Hematopoietic multipotent progenitor cell treated with erythropoietin and hydrocortisone succinate and interleukin-3 and kit ligand, for 17 days (in vitro differentiated cells): ENCODE measurements at regions not wholly inside any gene's neighbourhood (a gene's known extent, or its start where the extent isn't known, plus 50 kb on each side); places are given as distances from the start of the nearest gene placed in this dataset.
"Not testable (repeated sequence)": the region's sequence is repeated elsewhere in the genome, so short reads cannot be mapped to it uniquely, and the experiment has no call there.

Experiments used
- DNase-seq: peaks from one replicate; pipeline ENCODE4 v3.0.0-alpha.2; 2015; ENCODE audit warnings: low spot score

GRCh38 chr17:77548967-77549366 lies 408.2 kb downstream of the SEC14L1 start:
- no peak for DNase-seq

- DNase-seq: no peak
Observed at GRCh38 chr17:77549726-77550366, 408.7 kb upstream of the TNRC6C start.

DNA sequence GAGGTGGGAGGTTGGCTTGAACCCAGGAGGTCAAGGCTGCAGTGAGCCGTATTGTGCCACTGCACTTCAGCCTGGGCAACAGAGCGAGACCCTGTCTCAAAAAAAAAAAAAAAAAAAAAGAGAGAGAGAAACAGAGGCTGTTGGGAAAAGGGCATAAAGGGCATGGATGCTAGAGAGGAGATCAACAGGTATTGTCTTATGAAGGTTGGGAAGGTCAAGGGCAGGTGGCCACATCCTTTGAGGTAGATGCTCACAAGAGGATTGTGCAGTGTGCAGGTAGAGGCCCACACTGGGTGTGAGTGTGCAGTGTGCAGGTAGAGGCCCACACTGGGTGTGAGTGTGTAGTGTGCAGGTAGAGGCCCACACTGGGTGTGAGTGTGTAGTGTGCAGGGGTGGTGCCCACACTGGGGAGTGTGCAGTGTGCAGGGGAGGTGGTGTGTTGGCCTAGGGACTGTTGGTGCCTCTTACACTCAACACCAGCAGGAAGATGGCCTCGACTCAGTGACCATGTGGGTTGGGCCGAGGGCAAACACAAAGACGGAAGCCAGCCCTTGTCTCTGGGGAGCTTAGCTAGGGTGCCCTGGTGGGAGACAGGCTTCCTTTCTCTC lies 404.9 kb upstream of the TNRC6C start:
- DNase-seq: no peak

DNA sequence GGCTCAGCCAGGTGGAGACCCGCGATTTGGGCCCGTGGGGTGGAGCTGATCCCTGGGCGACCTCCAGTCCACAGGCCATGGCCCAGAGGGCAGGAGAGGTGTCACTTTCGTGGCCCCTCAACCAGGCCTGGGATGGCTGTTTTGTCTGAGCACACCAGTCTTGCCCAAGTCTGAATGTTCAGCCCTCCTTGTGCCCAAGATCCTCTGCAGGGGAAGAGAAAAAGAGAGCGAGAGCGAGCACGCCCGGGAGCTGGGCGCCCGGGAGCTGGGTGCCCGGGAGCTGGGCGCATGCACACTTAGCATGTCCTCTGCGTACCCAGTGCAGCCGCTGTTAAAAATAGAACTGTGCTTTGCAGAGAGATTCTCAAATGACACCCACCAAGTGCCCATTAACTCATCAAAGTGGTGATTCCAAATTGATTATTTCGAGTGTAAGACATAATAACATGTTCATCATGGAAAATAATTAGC lies 403.3 kb upstream of the TNRC6C start:
- DNase-seq: no peak

- no peak for DNase-seq
Observed at GRCh38 chr17:77555741-77556291, 402.7 kb upstream of the TNRC6C start.

DNA sequence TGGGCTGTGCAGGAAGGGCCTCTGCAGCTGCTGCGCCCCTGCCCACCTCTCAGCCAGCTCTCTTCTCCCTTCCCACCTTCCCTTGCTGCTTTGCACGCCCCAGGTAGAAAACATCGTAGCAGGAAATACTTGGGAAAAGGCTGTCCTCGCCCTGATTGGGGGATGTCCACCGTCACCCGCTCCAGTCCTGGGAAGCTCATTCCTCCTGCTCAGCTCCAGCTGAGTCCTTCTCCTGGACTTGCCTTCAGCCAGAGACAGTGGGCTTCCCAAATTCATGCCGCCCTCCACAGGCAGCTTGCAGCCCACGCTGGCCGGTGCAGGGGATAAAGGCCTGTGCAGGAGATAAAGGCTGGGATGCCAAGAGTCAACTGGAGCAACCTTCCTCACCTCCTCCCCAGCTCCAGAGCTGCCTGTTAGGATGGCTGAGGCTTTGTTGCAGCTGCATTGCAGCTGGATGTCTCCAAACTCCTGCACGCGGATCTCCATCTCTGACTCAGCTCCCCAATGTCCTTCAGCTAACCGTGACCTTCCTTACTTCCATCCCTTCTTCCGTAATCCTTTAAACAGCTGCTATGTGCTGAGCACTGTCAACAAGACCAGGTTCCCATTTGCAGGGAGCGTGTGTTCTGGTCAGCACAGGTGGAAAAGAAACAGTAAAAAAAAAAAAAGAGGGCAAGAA lies 402.0 kb upstream of the TNRC6C start:
- DNase-seq: no peak

- no peak for DNase-seq
Observed at GRCh38 chr17:77558846-77559626, 399.5 kb upstream of the TNRC6C start.

DNA sequence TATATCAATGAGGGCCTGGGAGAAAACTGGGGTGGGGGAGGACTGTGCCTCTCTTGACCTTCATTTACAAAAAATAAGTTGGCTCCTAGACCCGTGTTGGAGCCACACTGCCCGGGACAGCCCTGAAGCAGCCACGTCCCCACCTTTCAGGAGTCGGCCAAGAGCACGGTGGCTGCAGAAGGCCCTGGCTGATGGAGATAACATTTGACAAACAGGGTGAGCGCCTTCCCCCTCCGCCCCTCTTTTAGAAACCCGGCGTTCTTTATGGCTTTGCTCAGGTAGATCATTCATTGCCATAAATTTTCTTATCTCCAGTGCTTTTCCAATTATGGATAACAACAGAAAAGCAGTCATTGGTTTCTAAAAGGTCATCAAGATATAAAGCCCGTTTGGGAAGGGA lies 398.1 kb upstream of the TNRC6C start:
- peak; percentile 49 for DNase-seq

DNA sequence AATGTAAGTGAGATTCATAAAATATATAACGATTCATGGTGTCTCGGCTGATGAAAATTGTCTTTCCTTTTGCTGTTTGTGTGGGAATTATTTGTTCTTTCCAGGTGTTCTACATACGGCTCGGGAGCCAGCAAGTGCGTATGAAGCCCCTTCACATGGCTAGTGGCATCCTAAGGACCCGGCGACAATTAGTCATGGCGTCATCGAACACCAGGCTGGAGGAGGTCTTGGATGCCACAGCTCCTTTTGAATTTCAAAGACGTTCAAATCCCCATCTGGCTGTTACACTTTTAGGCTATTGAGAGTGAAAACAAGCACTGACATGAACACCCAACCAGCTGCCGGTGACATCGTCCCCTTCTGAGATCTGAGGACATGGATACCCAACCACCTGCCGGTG lies 397.7 kb upstream of the TNRC6C start:
- no peak for DNase-seq

DNA sequence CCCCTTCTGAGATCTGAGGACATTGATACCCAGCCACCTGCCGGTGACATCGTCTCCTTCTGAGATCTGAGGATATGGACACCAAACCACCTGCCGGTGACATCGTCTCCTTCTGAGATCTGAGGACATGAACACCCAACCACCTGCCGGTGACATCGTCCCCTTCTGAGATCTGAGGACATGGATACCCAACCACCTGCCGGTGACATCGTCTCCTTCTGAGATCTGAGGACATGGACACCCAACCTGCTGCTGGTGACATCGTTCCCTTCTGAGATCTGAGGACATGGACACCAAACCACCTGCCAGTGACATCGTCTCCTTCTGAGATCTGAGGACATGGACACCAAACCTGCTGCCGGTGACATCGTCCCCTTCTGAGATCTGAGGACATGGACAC lies 396.1 kb upstream of the TNRC6C start:
- not testable (repeated sequence) for DNase-seq

GRCh38 chr17:77563439-77564102 lies 394.9 kb upstream of the TNRC6C start:
- DNase-seq: no peak

DNA sequence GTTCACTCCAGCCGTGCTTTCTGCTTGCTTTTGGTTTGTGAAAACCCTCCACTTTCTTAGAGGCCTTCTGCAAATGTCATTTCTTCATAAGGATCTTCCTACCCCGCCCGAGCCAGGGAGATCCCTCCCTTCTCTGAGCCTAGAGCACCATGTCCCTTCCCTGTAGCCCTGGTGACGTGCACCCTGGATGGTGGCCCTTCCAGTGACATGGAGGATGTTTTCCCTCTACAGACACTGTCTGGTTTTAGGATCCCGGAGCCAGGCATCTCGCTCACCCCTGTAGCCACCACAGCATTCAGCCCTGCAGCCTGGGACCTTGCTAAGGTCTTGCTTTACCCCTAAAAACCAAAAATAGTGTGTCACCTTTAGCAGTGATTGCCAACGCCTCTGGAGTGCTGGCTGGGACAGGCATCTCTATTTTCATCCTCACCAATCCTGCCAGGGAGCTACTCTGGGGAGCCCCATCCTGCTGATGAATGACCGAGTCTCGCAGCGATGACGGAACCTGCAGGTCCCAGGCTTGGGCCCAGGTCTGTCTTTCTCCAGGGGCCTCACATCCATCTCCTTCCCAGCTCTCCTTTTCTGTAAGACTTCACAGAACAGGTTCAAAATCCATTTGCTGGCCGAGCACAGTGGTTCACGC lies 394.1 kb upstream of the TNRC6C start:
- DNase-seq: no peak

DNA sequence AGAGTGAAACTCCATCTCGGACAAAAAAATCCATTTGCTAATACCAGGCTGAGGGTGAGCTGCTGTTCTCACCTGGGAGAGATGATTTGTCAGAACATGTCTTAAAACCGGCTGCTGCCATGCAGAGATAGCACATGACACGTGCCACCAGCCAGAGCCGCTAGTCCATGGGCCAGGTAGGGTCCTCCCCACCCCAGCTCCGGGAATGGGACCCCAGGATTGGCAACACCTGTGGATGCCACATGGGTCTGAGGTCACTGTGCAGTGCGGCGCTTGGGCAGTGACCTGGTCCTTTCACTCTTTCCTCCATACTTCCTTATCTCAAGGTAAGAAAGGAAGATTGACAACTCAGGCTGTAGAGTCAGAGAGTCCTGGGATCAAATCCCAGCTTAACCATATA lies 393.3 kb upstream of the TNRC6C start:
- DNase-seq: no peak

DNA sequence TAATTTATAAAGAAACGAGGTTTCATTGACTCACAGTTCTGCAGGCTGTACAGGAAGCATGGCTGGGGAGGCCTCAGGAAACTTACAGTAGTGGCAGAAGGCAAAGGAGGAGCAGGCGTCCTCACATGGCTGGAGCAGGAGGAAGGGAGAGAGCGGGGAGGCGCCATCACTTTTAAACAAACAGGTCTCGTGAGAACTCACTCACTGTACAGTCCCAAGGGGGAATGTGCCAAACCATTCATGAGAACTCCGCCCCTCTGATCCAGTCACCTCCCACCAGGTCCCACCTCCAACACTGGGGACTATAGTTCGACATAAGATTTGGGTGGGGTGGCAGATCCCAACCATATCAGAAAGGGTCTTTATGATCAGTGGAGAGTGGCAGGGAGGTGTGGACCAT lies 392.4 kb upstream of the TNRC6C start:
- no peak for DNase-seq

GRCh38 chr17:77566566-77567138 lies 391.9 kb upstream of the TNRC6C start:
- no peak for DNase-seq

GRCh38 chr17:77568540-77568939 lies 390.0 kb upstream of the TNRC6C start:
- no peak for DNase-seq

GRCh38 chr17:77569846-77570564 lies 388.5 kb upstream of the TNRC6C start:
- DNase-seq: no peak

DNA sequence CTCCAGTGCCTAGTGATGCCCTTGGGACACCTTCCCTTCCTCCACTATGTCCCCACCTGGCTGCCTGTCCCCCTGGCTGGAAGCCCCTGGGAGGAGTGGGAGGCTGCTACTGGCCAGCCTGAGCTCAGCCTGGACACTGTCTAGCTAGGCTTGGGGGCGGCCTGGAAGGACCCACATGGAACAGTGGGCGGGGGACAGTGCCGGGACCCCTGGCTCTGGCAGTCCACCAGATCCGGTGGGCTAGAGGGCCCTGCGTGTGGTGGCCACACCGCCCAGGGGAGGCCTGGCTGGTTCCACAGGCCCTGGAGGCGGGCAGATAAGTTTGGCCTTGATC lies 388.0 kb upstream of the TNRC6C start:
- DNase-seq: peak; percentile 22

GRCh38 chr17:77571155-77571981 lies 387.1 kb upstream of the TNRC6C start:
- peak; percentile 86 for DNase-seq
